Mesothelial cell of epicardium (in vitro differentiated cells): ENCODE measurements at regions not wholly inside any gene's neighbourhood (a gene's known extent, or its start where the extent isn't known, plus 50 kb on each side); places are given as distances from the start of the nearest gene placed in this dataset.

Experiments
- DNase-seq, 2 experiments: peaks; one replicate each; pipeline ENCODE4 v3.0.0; 2021; ENCODE audit warnings: low spot score in 2 of 2; ENCODE audit not compliant: unreplicated experiment in 2 of 2
- H3K27ac Mint-ChIP-seq: 2 replicates; pipeline ENCODE4 v1.8.0; 2021; ENCODE audit warnings: mixed read lengths
- H3K27me3 Mint-ChIP-seq: 2 replicates; pipeline ENCODE4 v1.8.0; 2021; ENCODE audit warnings: low read depth, mixed read lengths
- H3K36me3 Mint-ChIP-seq: 2 replicates; pipeline ENCODE4 v1.8.0; 2021; ENCODE audit warnings: mixed read lengths
- H3K4me1 Mint-ChIP-seq: 2 replicates; pipeline ENCODE4 v1.8.0; 2021; ENCODE audit warnings: mixed read lengths
- H3K4me3 Mint-ChIP-seq: 2 replicates; pipeline ENCODE4 v1.8.0; 2021; ENCODE audit warnings: mild to moderate bottlenecking, moderate library complexity, mixed read lengths
- H3K9me3 Mint-ChIP-seq: 2 replicates; pipeline ENCODE4 v1.8.0; 2021; ENCODE audit warnings: mixed read lengths
- TF ChIP-seq, protein P1 (sequence below): fragments of 200-600 bp; sonication (generic); IDR thresholded peaks from one replicate; pipeline ENCODE4 v1.5.0; 2021; ENCODE audit warnings: antibody characterized with exemption; ENCODE audit not compliant: unreplicated experiment

GRCh38 chr6:169310983-169311382 is 57.3 kb upstream of the THBS2 start:
- Mint-ChIP-seq H3K4me3 (no peak overlapping the region), H3K4me1 (no peaks in the 10 kb centered on the region), H3K36me3 (no peaks in the 10 kb centered on the region), H3K27ac (no peak overlapping the region), H3K9me3 (peaks cover 20% of the 10 kb centered on the region), H3K27me3 (no peaks in the 10 kb centered on the region)
- TF ChIP-seq, protein P1, sequence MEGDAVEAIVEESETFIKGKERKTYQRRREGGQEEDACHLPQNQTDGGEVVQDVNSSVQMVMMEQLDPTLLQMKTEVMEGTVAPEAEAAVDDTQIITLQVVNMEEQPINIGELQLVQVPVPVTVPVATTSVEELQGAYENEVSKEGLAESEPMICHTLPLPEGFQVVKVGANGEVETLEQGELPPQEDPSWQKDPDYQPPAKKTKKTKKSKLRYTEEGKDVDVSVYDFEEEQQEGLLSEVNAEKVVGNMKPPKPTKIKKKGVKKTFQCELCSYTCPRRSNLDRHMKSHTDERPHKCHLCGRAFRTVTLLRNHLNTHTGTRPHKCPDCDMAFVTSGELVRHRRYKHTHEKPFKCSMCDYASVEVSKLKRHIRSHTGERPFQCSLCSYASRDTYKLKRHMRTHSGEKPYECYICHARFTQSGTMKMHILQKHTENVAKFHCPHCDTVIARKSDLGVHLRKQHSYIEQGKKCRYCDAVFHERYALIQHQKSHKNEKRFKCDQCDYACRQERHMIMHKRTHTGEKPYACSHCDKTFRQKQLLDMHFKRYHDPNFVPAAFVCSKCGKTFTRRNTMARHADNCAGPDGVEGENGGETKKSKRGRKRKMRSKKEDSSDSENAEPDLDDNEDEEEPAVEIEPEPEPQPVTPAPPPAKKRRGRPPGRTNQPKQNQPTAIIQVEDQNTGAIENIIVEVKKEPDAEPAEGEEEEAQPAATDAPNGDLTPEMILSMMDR = no peak
- DNase-seq = no peak
